ENCODE measurements at regions not wholly inside any gene's neighbourhood (a gene's known extent, or its start where the extent isn't known, plus 50 kb on each side); places are given as distances from the start of the nearest gene placed in this dataset.

- H3K27me3 ChIP-seq, result no peaks in the 10 kb centered on the region
- ATAC-seq (no peak), DNase-seq (no peak)
- TF ChIP-seq POLR2A (IDR thresholded peaks at IDR 0.05), result no peak
- TF ChIP-seq CTCF (IDR thresholded peaks at IDR 0.05), result no peak
- H3K4me3 ChIP-seq, result no peak overlapping the region
- no peaks in the 10 kb centered on the region for H3K36me3 ChIP-seq (replicated peaks in 1 of 2; ENCODE audit: insufficient read depth in 1 of 2, low read depth in 2 of 2)
- intact Hi-C loops (cut with DNase I), result no loop called here
- no peaks in the 10 kb centered on the region for H3K9me3 ChIP-seq
- no peak overlapping the region for H3K27ac ChIP-seq
- 60 to 62% methylated on average over 2 of the region's 2 CpGs for WGBS, 2 donors
- H3K4me1 ChIP-seq, result no peaks in the 10 kb centered on the region
Observed at GRCh38 chr6:79756496-79756895, 125.4 kb downstream of the SH3BGRL2 start.

GRCh38 chr6:79755967-79756366 is 124.8 kb downstream of the SH3BGRL2 start:
- Histone ChIP-seq H3K9me3 (no peaks in the 10 kb centered on the region), H3K27me3 (no peaks in the 10 kb centered on the region), H3K4me3 (no peak overlapping the region), H3K27ac (no peak overlapping the region), H3K4me1 (no peaks in the 10 kb centered on the region), H3K36me3 (replicated peaks in 1 of 2; ENCODE audit: insufficient read depth in 1 of 2, low read depth in 2 of 2) (no peaks in the 10 kb centered on the region)
- intact Hi-C loops (cut with DNase I), result no loop called here
- TF ChIP-seq CTCF (IDR thresholded peaks at IDR 0.05), result no peak
- no peak for TF ChIP-seq POLR2A (IDR thresholded peaks at IDR 0.05)
- no peak for DNase-seq
- 67 to 73% methylated on average over 4 of the region's 4 CpGs for WGBS, 2 donors
- ATAC-seq, result no peak

Measured in body of pancreas (tissue), 4 donors.